ENCODE measurements at regions not wholly inside any gene's neighbourhood (a gene's known extent, or its start where the extent isn't known, plus 50 kb on each side); places are given as distances from the start of the nearest gene placed in this dataset.

DNA sequence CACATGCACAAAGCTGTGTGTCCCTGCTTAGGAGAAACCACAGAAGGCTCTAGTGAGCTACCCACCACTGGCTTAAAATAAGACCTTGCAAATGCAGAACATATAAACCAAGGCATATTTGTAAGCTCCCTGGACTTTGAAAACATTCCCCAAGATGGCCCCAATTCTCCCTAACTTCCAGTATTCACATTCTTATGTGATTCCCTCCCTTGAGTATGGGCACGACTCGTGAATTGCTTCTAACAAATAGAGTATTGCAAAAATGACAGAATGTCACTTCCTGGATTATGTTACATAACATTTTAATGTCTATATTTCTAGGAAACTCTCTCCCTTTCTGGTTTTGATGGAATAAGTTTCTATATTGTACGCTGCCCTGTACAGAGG lies 131.8 kb upstream of the MCTP2 start:
- no peak for DNase-seq (ENCODE audit: low spot score)

DNA sequence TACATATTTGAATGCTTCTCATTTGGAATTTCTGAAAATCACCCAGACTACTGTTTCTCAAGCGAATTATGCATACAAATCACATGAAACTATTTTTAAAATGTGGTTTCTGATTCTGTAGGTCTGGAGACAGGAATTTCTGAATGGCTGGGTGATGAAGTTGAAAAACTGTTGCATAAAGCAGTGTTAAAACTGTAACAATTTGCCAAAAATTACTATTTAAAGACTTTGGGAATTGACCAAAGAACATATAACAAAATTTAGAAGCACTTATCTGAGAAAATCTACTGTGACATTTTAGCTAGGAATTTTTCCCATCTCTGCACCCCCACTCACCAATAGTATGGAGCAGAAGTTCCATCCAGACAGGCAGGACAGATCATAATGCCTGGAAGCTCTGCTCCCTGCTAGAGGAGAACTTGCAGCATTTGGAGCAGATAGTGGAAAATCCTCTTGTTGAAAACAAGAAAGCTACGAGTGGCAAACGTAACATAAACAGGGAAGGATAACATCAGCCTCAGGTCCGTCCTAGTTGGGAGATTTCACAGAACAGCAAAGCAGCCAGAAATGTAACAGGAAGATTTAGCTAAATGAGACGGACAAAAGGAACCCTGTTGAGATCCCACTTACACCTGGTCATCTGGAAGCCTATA lies 132.3 kb upstream of the MCTP2 start:
- no peak for DNase-seq (ENCODE audit: low spot score)

DNA sequence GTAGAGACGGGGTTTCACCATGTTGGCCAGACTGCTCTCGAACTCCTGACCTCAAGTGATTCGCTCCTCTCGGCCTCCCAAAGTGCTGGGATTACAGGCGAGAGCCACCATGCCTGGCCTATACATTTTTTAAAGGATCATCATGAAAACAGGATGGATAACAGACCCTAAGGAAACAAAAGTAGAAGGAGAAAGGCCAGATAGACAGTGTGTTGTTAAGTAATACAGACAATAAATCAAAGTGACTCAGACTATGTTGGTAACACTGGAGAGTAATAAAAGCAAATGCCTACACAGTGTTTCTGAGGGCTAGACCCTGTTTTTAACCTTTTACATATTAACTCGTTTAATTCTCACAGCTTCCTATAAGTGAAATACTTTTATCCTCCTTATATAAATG lies 133.8 kb upstream of the MCTP2 start:
- no peak for DNase-seq (ENCODE audit: low spot score)

DNA sequence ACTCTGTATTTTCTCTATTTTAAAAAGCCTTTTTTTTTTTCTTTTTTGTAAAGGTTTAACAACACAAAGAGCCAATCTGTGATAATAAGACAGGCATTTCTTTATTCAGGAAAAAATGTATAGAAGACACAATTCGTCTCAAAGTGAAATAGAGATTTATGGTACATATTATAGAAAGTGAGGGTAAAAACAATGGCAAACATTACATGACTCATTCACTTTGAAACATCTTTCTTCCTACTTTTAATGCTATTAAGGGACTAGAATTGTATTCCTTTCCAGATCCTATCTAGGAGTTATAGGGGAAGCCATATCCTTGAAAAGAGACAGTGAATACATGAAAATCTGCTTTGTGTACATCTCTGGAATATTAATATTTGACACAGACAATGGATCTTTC lies 137.1 kb upstream of the MCTP2 start:
- no peak for DNase-seq (ENCODE audit: low spot score)

DNA sequence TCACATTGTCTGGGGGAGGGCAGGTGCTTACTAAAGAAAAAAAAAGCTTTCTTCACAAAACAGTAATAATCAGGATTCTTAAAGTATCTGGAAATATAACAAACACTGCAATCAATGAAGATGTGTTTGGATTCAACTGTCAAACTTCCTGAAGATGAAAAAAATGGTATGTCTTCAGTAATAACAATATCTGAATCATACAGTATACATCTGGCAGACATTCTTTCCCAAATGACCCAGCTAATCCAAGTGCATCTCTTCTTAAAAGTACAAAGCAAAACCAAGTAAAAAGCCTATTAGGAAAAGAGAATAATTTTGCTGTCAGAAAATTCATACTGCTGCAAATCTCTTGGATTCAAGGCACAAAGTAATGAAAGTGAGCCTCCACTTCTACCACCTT lies 145.0 kb upstream of the MCTP2 start:
- no peak for DNase-seq (ENCODE audit: low spot score)

DNA sequence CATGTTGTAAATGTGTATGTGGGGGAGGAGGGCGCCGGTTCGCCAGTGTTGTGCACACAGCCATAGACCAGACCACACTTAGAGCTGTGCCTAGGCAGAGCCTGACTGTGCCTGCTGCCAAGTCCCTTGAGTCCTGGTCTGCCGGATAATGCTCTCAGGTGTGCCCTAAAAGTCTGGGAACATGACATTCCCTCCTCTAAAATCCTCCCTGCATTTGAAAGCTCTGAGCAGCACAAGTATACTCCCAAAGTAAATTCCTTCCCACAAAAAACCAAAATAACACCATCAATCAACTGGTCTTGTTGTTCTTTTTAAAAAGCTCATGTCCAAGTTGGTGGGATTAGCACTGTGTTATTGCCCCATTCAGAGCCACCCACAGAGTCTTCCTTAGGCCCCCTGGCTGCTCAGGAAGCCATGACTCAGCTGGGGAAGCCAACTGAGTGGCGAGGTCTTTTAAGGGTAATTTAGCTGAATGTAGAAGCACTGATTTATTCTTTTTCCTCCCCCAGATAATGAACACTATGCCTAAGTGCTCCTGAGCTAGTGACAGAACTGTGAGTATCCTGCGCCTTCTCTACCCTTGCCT lies 147.8 kb upstream of the MCTP2 start:
- peak; percentile 45 for DNase-seq (ENCODE audit: low spot score)

DNA sequence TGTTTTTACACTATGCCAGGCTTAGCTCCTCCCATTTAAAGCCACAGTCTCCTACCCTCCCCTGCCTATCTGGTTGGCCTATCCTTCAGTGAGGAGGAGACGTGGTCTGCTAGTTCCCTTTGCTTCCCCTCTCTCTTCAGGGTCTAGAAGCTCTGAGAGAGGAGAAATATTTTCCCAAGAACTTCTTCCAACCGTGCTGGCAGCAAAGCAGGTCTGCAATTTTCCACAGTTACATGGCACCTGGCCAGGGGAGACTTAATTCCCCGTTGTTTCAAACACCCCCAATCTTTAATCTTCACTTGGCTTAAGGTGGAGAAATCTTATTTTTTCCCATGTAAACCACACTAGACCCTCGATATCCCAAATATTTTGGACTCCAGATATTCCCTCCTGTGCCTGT lies 149.5 kb upstream of the MCTP2 start:
- DNase-seq (ENCODE audit: low spot score): no peak

DNA sequence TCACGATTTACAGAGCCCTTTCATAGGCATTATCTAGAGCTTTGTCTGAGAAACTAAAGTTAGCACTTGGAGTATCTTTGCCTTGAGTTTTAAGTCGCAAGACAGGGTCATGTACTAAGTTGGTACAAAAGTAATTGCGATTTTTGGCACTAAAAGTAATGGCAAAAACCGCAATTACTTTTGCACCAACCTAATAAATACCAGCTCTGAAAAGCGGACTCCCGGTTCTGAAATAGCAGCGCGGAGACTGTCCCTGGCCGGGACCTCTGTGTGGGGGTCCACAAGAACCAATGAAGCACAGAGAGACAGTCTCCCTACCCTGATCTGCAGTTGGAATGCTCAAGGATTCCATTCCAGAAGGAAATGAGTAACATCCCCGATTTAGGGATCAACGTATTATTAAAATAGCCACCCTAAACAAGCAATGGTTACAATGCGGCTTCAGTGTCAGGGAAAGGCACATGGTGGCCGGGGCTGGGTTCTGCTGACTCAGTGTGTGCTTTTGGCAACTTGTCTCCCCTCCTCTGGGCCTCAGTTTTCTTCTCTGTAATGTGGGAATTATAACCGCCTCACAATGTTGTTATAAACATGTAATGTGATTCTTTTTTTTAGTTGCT lies 150.3 kb upstream of the MCTP2 start:
- no peak for DNase-seq (ENCODE audit: low spot score)

DNA sequence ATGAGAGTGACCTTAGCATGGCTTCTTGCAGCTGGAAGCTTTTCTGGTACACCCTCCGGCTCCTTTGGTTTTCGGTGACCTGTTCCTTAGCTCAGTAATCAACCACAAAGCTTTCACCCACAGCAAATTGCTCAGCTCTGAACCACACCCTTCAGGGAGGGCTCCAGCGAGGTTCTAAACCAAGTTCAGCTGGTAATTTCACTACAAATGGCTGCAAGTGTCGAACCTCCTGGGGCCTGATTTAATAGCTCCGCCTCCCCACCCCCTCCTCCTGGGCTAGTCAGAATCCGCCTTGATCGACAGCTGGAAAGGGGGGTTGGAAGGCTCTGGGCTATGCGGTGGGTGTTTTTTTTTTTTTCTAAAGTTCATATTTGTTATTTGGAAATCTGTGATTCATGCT lies 150.9 kb upstream of the MCTP2 start:
- DNase-seq (ENCODE audit: low spot score): peak; percentile 84

DNA sequence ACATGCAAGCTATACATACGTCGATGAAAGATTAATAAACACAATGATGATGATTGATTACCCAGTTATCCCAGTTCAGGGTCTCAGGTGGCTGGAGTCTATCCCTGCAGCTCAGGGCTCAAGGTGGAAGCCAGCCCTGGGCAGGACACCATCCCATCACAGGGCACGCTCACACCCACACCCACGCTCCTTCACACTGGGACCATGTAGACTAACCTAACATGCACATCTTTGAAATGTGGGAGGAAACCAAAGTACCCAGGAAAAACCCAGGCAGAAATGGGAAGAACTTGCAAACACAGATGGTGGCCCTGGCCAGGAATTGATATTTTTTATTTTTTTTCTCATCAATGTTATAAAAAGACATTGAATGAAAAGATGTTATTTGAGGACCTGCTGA lies 151.4 kb upstream of the MCTP2 start:
- DNase-seq (ENCODE audit: low spot score): no peak

DNA sequence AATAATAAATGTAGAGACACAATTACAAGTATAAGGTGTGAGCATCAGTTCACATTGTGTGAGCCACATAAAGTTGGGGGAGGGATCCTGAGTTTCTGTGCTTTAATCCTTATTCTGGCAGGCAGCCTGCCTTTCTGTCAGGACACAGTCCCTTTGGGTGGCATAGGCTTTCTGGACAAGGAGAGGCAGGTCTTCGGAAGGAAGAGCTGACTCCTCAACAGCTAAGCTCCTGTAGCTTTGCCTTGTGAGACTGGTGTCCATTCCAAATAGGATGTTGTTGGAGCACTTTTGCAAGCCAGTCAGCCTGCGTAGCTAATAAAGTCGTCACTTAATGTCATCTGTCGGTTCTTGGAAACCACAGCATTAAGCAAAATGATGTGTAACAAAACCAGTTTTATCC lies 151.9 kb upstream of the MCTP2 start:
- no peak for DNase-seq (ENCODE audit: low spot score)

DNA sequence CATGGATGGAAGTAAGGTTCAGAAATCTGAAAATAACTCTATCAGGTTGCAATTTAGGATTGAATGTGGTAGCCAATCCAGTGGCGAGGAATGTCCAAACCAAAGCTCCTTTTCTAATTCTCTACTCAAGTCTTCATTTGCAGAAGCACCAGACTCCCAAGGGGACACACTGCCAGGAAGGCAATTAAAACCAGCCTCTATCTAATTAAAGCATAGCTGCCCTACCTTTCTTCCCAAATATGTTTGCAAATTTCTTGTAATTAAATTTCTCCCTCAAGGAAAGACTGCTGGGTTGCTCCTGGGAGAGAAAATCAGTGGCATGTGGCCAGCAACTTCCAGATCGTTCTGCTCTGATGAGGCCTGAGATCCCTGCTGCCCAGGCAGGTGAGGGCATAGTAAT lies 153.4 kb upstream of the MCTP2 start:
- DNase-seq (ENCODE audit: low spot score): no peak

DNA sequence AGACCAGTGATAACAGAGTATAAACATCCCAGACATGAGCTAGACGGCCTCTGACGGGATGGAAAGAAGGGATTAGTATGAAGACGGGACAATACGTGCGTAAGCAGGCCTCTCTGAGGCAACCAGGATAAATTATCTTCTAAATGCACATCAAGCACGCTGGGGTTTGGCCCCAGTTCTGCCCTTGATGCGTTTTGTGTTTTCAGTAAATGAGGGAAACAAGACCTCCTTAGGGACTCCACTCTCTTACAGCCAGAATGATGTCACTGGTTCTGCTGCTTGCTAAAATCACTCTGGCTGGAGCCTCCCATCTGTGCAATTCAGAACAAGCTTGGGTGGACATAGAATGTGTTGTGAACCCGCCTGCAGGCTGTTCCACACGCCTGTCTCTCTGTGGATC lies 156.0 kb upstream of the MCTP2 start:
- peak; percentile 52 for DNase-seq (ENCODE audit: low spot score)

DNA sequence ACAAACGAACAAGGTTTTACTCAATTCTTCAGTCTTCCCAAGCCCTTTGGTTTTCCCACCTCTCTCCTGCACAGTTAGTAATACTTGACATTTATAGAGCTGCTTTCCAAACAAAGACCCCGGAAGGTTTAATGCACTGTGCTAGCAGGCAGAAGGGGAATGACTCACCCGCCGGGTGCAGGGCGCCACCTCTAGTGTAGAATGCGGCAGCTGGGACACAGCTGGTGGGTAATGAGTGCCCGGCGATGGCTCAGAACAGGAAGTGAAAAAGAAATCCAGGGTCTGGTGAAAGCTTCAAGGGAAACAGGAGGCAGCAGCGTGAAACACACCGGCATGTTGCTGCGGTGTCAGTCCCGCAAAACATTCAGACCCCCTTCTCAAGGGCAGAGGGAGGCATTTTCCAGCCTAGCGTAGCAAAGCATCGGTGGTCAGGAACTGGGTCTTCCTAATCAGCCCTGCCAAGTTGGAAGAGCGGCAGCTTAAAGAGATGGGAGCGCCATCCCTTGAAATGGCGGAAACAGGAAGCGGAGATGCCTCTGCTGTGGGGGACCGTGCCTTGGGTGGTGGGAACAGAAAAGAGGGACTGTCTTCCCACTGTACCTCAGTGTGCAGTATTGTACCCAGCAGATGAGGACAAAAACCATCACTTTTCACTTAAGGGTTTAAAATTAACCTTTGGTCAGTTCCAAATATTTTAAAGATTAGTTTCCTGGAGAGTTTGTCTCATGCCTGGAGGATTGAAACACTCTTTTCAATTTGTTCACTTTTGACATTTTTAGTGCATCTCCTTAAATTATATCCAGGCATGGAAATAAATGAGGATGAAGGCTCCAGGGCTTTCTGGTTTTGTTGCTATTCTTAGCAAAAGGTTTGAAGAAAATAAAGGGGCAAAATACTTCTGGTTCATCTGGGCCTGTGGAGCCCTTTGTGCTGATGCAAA lies 160.7 kb upstream of the MCTP2 start:
- DNase-seq (ENCODE audit: low spot score): peak; percentile 71

DNA sequence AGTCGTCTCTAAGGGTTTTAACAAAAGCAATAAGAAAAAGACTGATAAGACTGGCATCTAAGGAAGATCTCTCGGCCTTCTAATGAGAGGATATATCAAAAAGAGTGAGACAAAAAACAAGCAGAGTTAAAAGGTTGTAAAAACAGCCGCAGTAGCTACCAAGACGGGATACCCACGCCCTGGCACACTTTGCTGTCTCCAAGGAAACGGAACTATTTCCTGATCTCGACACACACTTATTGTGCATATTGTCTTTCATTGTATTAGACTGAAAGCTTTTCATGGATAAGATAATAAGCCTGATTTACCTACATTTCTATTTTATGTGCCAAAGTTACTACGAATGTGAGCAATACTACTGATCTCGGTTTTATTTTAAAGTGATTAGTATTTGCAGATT lies 161.5 kb upstream of the MCTP2 start:
- DNase-seq (ENCODE audit: low spot score): no peak

DNA sequence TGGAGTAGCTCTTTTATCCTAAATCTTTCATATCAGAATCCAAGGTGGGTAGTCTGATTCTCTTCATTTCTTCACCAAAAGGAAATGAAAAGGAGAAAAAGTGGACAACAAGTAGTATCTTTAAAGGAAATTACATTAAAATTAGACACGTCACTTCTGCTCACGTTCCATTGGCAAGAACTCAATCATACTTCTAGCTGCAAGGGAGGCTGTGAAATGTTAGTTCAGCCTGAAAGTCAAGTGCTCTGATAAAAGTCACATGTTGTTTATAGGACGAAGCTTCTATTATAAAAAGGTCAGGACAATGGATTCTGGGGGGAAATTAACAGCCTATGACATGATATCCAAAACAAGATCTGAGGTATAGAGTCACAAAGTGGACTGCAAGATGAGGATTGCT lies 164.6 kb upstream of the MCTP2 start:
- DNase-seq (ENCODE audit: low spot score): no peak

DNA sequence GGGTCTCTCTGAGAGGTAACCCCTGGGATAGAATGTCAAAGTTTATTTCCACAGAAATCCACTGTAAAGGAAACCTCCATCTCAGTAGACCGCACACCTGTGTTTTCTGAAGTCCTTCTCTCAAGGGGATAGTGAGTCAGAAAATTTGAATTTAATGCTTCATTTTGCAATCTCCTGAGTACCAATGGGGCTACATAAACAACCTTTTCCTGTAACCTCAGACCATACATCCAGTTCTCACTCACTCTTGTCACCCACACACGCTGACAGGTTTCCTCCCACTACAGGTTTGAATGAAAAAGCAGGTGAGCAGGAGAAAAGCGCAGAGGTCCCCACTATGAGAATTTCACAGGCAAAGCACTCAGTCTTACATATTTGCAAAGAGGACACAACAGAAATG lies 165.3 kb upstream of the MCTP2 start:
- no peak for DNase-seq (ENCODE audit: low spot score)

DNA sequence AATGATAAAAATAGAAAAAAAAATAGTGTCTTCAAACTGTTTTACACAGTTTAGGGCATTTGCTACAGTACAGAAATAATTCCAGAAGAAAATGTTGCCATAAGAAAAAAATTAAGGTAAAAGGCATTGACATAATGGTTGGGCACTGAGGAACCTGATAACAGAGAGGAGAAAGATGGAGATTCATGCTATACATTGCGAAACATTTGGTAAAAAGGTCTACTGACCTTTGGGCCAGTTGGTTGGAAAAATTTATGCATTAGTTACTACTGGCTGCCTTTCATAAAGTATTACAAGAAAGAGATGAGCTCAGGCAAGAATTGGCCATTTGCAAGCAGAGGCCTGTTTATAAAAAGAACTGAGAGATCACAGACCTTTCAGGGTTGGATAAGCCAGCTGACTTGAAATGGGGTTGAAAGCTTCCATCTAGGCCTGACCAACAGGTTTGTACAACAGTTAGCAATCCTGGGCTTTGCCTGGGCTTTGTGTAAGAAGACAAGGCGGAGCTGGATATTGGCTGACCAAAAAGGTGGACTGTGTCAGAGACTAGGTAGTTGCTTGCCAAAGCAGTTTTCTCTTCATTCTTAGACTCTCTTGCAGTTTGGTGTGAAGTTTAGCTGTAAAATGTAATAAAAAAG lies 166.6 kb upstream of the MCTP2 start:
- DNase-seq (ENCODE audit: low spot score): no peak

DNA sequence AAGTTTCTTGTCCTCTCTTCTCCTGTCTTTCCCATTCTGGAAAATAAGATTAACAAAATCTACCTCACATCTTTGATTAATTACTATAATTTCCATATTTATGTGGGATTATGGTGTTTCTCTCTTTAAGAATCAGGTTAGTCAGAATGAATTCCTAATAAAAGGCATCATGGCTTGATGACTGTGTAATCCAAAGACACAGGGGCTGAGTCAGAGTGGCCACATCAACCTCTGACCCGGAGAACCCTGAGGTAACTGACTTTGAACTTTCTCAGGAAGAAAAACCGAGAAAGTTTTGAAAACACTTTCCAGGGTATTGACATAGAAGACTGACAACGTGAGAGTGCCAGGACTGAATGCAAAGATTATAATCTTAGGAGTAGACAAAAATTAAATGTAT lies 170.3 kb upstream of the MCTP2 start:
- DNase-seq (ENCODE audit: low spot score): peak; percentile 44

DNA sequence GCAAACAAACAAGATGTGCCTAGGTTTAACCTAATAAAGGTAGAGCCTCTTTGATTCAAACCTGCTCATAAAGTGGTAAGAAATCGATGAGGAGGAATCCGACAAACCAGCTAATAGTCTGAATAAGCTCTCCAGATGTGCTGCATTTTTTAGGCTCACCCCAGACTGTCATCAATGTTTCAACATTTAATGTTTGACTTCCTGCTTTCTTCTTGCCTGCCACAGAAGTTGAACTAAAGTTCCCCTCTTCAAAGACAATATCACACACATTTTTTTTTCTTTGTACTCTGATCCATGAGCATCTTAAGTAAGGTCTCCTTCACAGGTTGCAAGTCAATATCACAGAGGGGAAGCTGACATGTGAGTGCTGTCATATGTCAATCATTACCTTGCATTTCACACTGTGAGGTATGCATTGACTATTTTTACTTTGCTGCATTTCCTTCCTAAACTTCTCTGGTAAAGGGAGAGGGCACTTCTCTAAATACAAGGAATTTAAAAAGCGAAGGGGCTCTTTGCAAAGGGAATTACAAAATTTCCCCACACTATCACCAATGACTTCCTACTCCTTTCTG lies 172.3 kb upstream of the MCTP2 start:
- DNase-seq (ENCODE audit: low spot score): no peak

DNA sequence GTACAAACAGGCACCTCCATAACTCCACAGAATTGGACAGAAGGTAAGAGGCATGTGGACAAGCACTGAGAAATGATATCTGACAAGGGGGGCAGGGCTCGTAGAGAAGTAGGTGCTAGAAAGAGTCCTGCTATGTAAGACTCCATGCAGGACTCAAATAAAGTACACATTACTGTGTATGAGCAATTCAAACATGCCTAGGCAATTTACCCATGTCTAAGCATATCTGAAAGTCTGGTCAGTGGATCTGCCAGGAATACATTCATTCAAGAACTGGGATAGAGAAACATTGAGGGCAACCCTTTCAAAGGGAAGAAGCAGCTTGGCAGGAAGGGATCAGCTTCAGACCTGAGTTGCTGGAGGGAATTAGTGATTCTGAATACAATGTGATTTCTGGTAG lies 174.1 kb upstream of the MCTP2 start:
- DNase-seq (ENCODE audit: low spot score): no peak

DNA sequence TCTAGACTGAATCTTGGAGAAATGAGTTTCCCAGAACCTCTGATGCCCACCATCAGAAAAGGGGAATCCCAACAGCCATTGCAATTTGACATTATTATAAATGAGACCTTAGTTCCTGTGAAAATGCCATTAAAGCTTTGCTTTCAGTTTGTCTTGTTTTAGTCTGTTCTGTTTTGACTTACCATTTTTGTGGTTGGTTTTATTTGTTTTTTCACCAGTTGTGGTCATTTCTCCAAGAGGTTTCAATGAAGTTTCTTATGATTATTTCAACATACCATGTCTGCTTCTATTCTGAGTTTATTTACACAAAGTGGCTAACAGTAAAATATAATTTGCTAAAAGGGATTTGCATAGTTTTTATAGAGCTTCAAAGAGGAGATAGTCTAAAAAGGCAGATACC lies 175.0 kb upstream of the MCTP2 start:
- peak; percentile 50 for DNase-seq (ENCODE audit: low spot score)
